ENCODE measurements at regions not wholly inside any gene's neighbourhood (a gene's known extent, or its start where the extent isn't known, plus 50 kb on each side); places are given as distances from the start of the nearest gene placed in this dataset.
A peak's percentile ranks its signal among the peaks of the same experiment; 100 is the strongest.

- H3K4me1 ChIP-seq (ENCODE audit: control insufficient read depth in 1 of 2, insufficient read depth in 2 of 2, low read length in 2 of 2): peaks cover 11 to 51% of the 10 kb centered on the region in 2 experiments
- no peaks in the 10 kb centered on the region for H4K20me1 ChIP-seq (ENCODE audit: insufficient read depth)
- ATAC-seq: no peak
- no peak overlapping the region for H3K27ac ChIP-seq (ENCODE audit: low read depth, low read length)
- no peak overlapping the region for H2AFZ ChIP-seq (ENCODE audit: low read depth, low read length, poor library complexity, severe bottlenecking)
- H3K36me3 ChIP-seq (ENCODE audit: control insufficient read depth in 1 of 2, insufficient read depth in 2 of 2, low read length in 2 of 2): no peaks in the 10 kb centered on the region
- no peak for DNase-seq (ENCODE audit: low read depth, low spot score)
- ChIA-PET RAD21 (ENCODE audit: low non-redundant PET in 1 of 2, low total read pairs in 2 of 2, uncharacterized antibody in 2 of 2, unreplicated experiment in 2 of 2) (no interaction called here), POLR2A (no interaction called here), CTCF (interaction anchor here (1.2 kb wide), 1 partner anchor 308 kb away, joined by 3 read pairs; no protein-coding TSS in a partner anchor)
- no peak overlapping the region for H3K9ac ChIP-seq (ENCODE audit: low read length)
- TSS peak; percentile 100 for BruUV-seq (replicated peaks)
- H3K9me3 ChIP-seq (ENCODE audit: control insufficient read depth in 1 of 2, insufficient read depth in 1 of 2, low read depth in 1 of 2, low read length in 2 of 2): no peaks in the 10 kb centered on the region
- no peak for TF ChIP-seq POLR2A (IDR thresholded peaks at IDR 0.05; ENCODE audit: borderline replicate concordance, extremely low read depth, insufficient read depth, insufficient read length)
- no peaks in the 10 kb centered on the region for H3K27me3 ChIP-seq (ENCODE audit: insufficient read depth, low read length)
- peak overlapping the region; percentile 42; the same call in 1 of the 2 replicates for H3K4me2 ChIP-seq (ENCODE audit: low read length)
- no peaks in the 10 kb centered on the region for H3K79me2 ChIP-seq (ENCODE audit: insufficient read depth, low read length)
- intact Hi-C loops (cut with micrococcal nuclease): no loop called here
- no peak overlapping the region for H3K4me3 ChIP-seq (replicated peaks in 1 of 2; ENCODE audit: low read depth in 1 of 2, low read length in 2 of 2)
- H3K9me2 ChIP-seq (ENCODE audit: insufficient read depth): no peaks in the 10 kb centered on the region
Observed at GRCh38 chr2:48113767-48114166, 200.7 kb upstream of the FOXN2 start.

- Histone ChIP-seq H3K4me2 (ENCODE audit: low read length) (peak overlapping the region; percentile 42), H3K79me2 (ENCODE audit: insufficient read depth, low read length) (no peaks in the 10 kb centered on the region), H3K36me3 (ENCODE audit: control insufficient read depth in 1 of 2, insufficient read depth in 2 of 2, low read length in 2 of 2) (no peaks in the 10 kb centered on the region), H3K27me3 (ENCODE audit: insufficient read depth, low read length) (no peaks in the 10 kb centered on the region), H3K4me1 (ENCODE audit: control insufficient read depth in 1 of 2, insufficient read depth in 2 of 2, low read length in 2 of 2) (peaks cover 11 to 46% of the 10 kb centered on the region in 2 experiments), H3K9me3 (ENCODE audit: control insufficient read depth in 1 of 2, insufficient read depth in 1 of 2, low read depth in 1 of 2, low read length in 2 of 2) (no peaks in the 10 kb centered on the region), H3K9me2 (ENCODE audit: insufficient read depth) (no peaks in the 10 kb centered on the region), H3K9ac (ENCODE audit: low read length) (no peak overlapping the region), H4K20me1 (ENCODE audit: insufficient read depth) (no peaks in the 10 kb centered on the region), H3K27ac (ENCODE audit: low read depth, low read length) (no peak overlapping the region), H3K4me3 (replicated peaks in 1 of 2; ENCODE audit: low read depth in 1 of 2, low read length in 2 of 2) (no peak overlapping the region), H2AFZ (ENCODE audit: low read depth, low read length, poor library complexity, severe bottlenecking) (peak overlapping the region; percentile 87)
- intact Hi-C loops (cut with micrococcal nuclease): no loop called here
- ATAC-seq: no peak
- POLR2A ChIA-PET: no interaction called here
- RAD21 ChIA-PET (ENCODE audit: low non-redundant PET in 1 of 2, low total read pairs in 2 of 2, uncharacterized antibody in 2 of 2, unreplicated experiment in 2 of 2): no interaction called here
- CTCF ChIA-PET: interaction anchor here (1.2 kb wide), 1 partner anchor 308 kb away, joined by 3 read pairs; no protein-coding TSS in a partner anchor
- no TSS peak for BruUV-seq (replicated peaks)
- peak; percentile 83 for DNase-seq (ENCODE audit: low read depth, low spot score)
- TF ChIP-seq JUND (IDR thresholded peaks at IDR 0.05) (peak; percentile 86), REST (IDR thresholded peaks at IDR 0.05; ENCODE audit: low read depth) (no peak), ATF3 (IDR thresholded peaks at IDR 0.05) (peak; percentile 71; the same call in 1 of the 2 replicates), ZFX (IDR thresholded peaks at IDR 0.05) (no peak), EZH2 (IDR thresholded peaks at IDR 0.05) (no peak), SP1 (IDR thresholded peaks at IDR 0.05; ENCODE audit: low read depth) (peak; percentile 72), FOSL1 (IDR thresholded peaks at IDR 0.05; ENCODE audit: low read depth) (peak; percentile 82), YY1 (IDR thresholded peaks at IDR 0.05; ENCODE audit: extremely low read depth, insufficient replicate concordance, low read depth, low read length) (peak; percentile 10), TCF7L2 (IDR thresholded peaks at IDR 0.05; ENCODE audit: borderline replicate concordance, extremely low read depth, insufficient read depth, insufficient read length) (no peak), CEBPB (IDR thresholded peaks at IDR 0.05; ENCODE audit: low read depth) (peak; percentile 62), SRF (IDR thresholded peaks at IDR 0.05; ENCODE audit: low read depth) (no peak), EZH2phosphoT487 (IDR thresholded peaks at IDR 0.05; ENCODE audit: borderline replicate concordance) (no peak), SIN3A (IDR thresholded peaks at IDR 0.05; ENCODE audit: low read depth) (no peak; the same call in 1 of the 2 replicates), ELF1 (IDR thresholded peaks at IDR 0.05; ENCODE audit: borderline replicate concordance, low read depth) (no peak), MAX (IDR thresholded peaks at IDR 0.05) (peak; percentile 49), ZNF274 (IDR thresholded peaks at IDR 0.05; ENCODE audit: low read depth, low read length) (no peak), POLR2A (IDR thresholded peaks at IDR 0.05; ENCODE audit: borderline replicate concordance, extremely low read depth, insufficient read depth, insufficient read length) (no peak), CBX3 (IDR thresholded peaks at IDR 0.05; ENCODE audit: low read depth) (peak; percentile 69; the same call in 1 of the 2 replicates), RAD21 (IDR thresholded peaks at IDR 0.05; ENCODE audit: low read depth) (no peak), EGR1 (IDR thresholded peaks at IDR 0.05; ENCODE audit: low read depth) (no peak)
Observed at GRCh38 chr2:48114256-48114655, 200.2 kb upstream of the FOXN2 start.
